ENCODE measurements at regions not wholly inside any gene's neighbourhood (a gene's known extent, or its start where the extent isn't known, plus 50 kb on each side); places are given as distances from the start of the nearest gene placed in this dataset.

- peaks cover 16% of the 10 kb centered on the region for H3K27me3 Mint-ChIP-seq
- CTCF ChIA-PET = no interaction called here
- intact Hi-C loops (cut with micrococcal nuclease) = no loop called here
These were observed 125.7 kb downstream of the PHLDA1 start for GRCh38 chr12:75905922-75906321.

GRCh38 chr12:75900781-75901254, 130.8 kb downstream of the PHLDA1 start:
- Mint-ChIP-seq H3K36me3 (ENCODE audit: low read depth) (no peaks in the 10 kb centered on the region), H3K9me3 (no peaks in the 10 kb centered on the region), H3K27me3 (peaks cover 20% of the 10 kb centered on the region), H3K27ac (no peak overlapping the region), H3K4me3 (no peak overlapping the region), H3K4me1 (no peaks in the 10 kb centered on the region)
- DNase-seq (no peak), ATAC-seq (ENCODE audit: low read depth) (no peak)
- intact Hi-C loops (cut with micrococcal nuclease) = no loop called here
- ChIA-PET CTCF (no interaction called here), POLR2A (no interaction called here)
- no peak for TF ChIP-seq CTCF (IDR thresholded peaks at IDR 0.05)

More at GRCh38 chr12:75905922-75906321, 125.7 kb downstream of the PHLDA1 start:
- H3K36me3 Mint-ChIP-seq (ENCODE audit: low read depth) = no peaks in the 10 kb centered on the region
- H3K9me3 Mint-ChIP-seq = no peaks in the 10 kb centered on the region
- H3K27ac Mint-ChIP-seq = no peak overlapping the region
- POLR2A ChIA-PET = no interaction called here
- H3K4me3 Mint-ChIP-seq = no peak overlapping the region
- H3K4me1 Mint-ChIP-seq = no peaks in the 10 kb centered on the region
- TF ChIP-seq CTCF (IDR thresholded peaks at IDR 0.05) = no peak
- DNase-seq (no peak), ATAC-seq (ENCODE audit: low read depth) (no peak)

GRCh38 chr12:75900226-75900625, 131.3 kb downstream of the PHLDA1 start:
- ChIA-PET POLR2A (no interaction called here), CTCF (no interaction called here)
- no peaks in the 10 kb centered on the region for H3K9me3 Mint-ChIP-seq
- H3K27me3 Mint-ChIP-seq = peaks cover 22% of the 10 kb centered on the region
- TF ChIP-seq CTCF (IDR thresholded peaks at IDR 0.05) = no peak
- intact Hi-C loops (cut with micrococcal nuclease) = no loop called here
- ATAC-seq (ENCODE audit: low read depth) = no peak
- no peak overlapping the region for H3K27ac Mint-ChIP-seq
- no peaks in the 10 kb centered on the region for H3K4me1 Mint-ChIP-seq
- no peak for DNase-seq
- no peaks in the 10 kb centered on the region for H3K36me3 Mint-ChIP-seq (ENCODE audit: low read depth)
- H3K4me3 Mint-ChIP-seq = no peak overlapping the region

GRCh38 chr12:75894965-75895754, 136.4 kb downstream of the PHLDA1 start:
- DNase-seq (no peak), ATAC-seq (ENCODE audit: low read depth) (no peak)
- Mint-ChIP-seq H3K4me3 (no peak overlapping the region), H3K27me3 (peaks cover 24% of the 10 kb centered on the region), H3K4me1 (no peaks in the 10 kb centered on the region), H3K36me3 (ENCODE audit: low read depth) (no peaks in the 10 kb centered on the region), H3K9me3 (no peaks in the 10 kb centered on the region), H3K27ac (no peak overlapping the region)
- no peak for TF ChIP-seq CTCF (IDR thresholded peaks at IDR 0.05)
- ChIA-PET POLR2A (no interaction called here), CTCF (no interaction called here)
- intact Hi-C loops (cut with micrococcal nuclease) = no loop called here

GRCh38 chr12:75893765-75894164, 137.8 kb downstream of the PHLDA1 start:
- DNase-seq (no peak), ATAC-seq (ENCODE audit: low read depth) (no peak)
- peaks cover 25% of the 10 kb centered on the region for H3K27me3 Mint-ChIP-seq
- H3K9me3 Mint-ChIP-seq = no peaks in the 10 kb centered on the region
- H3K4me3 Mint-ChIP-seq = no peak overlapping the region
- no peaks in the 10 kb centered on the region for H3K36me3 Mint-ChIP-seq (ENCODE audit: low read depth)
- H3K27ac Mint-ChIP-seq = no peak overlapping the region
- ChIA-PET POLR2A (no interaction called here), CTCF (no interaction called here)
- no peak for TF ChIP-seq CTCF (IDR thresholded peaks at IDR 0.05)
- H3K4me1 Mint-ChIP-seq = no peaks in the 10 kb centered on the region
- intact Hi-C loops (cut with micrococcal nuclease) = no loop called here
